Uterus (tissue), 3 donors: ENCODE measurements at regions not wholly inside any gene's neighbourhood (a gene's known extent, or its start where the extent isn't known, plus 50 kb on each side); places are given as distances from the start of the nearest gene placed in this dataset.

ENCODE experiments used
- DNase-seq, 2 donors: peaks; one replicate each; pipeline ENCODE4 v3.0.0-alpha.2; 2019 to 2020
- H3K27ac ChIP-seq, 2 donors: fragments of 200-600 bp; sonication (generic); 1 replicate in 1 of 2; 2 replicates in 1 of 2; pipeline ENCODE4 v1.5.1; 2016 to 2018
- H3K27me3 ChIP-seq, 2 donors: fragments of 200-600 bp; sonication (generic); one replicate each; pipeline ENCODE4 v1.5.1; 2018 to 2019; ENCODE audit warnings: control low read depth in 1 of 2
- H3K36me3 ChIP-seq, 2 donors: fragments of 200-600 bp; sonication (generic); one replicate each; pipeline ENCODE4 v1.5.1; 2019; ENCODE audit warnings: control low read depth in 1 of 2
- H3K4me1 ChIP-seq, 2 donors: fragments of 200-600 bp; sonication (generic); one replicate each; pipeline ENCODE4 v1.5.1; 2018 to 2019; ENCODE audit warnings: control low read depth in 1 of 2
- H3K4me3 ChIP-seq, 2 donors: fragments of 200-600 bp; sonication (generic); 1 replicate in 1 of 2; 2 replicates in 1 of 2; pipeline ENCODE4 v1.5.1; 2018 to 2019; ENCODE audit warnings: mild to moderate bottlenecking in 1 of 2
- H3K9me3 ChIP-seq, 2 donors: fragments of 200-600 bp; sonication (generic); one replicate each; pipeline ENCODE4 v1.5.1; 2019; ENCODE audit warnings: control low read depth in 1 of 2
- CTCF ChIP-seq, 4 experiments: fragments of 200-600 bp in 2 of 4; fragments of 450-650 bp in 2 of 4; sonication (generic) in 2 of 4; IDR thresholded peaks; one replicate each; pipeline ENCODE4 v1.5.1; 2016 to 2019; ENCODE audit warnings: antibody characterized with exemption in 4 of 4, mild to moderate bottlenecking in 2 of 4, moderate library complexity in 1 of 4
- POLR2A ChIP-seq, 2 donors: fragments of 450-650 bp; IDR thresholded peaks; one replicate each; pipeline ENCODE4 v1.6.1; 2016; ENCODE audit warnings: antibody characterized with exemption in 2 of 2, mild to moderate bottlenecking in 1 of 2, moderate library complexity in 1 of 2
- intact Hi-C: fragments of 100-400 bp; cut with DNase I; formaldehyde crosslinking; loops from one replicate; pipeline ENCODE4 v1.15.1; 2023; ENCODE audit warnings: low total_unique reads
- donor health status: DM: yes; HTN: yes; CAD: no.

- H3K4me3 ChIP-seq, result no peak overlapping the region
- no peaks in the 10 kb centered on the region for H3K27me3 ChIP-seq
- H3K27ac ChIP-seq, result no peak overlapping the region
- H3K4me1 ChIP-seq, result no peaks in the 10 kb centered on the region
- no peak for TF ChIP-seq POLR2A (IDR thresholded peaks at IDR 0.05)
- no peak for TF ChIP-seq CTCF (IDR thresholded peaks at IDR 0.05)
- intact Hi-C loops, result no loop called here
- H3K9me3 ChIP-seq, result no peaks in the 10 kb centered on the region
- no peaks in the 10 kb centered on the region for H3K36me3 ChIP-seq
- no peak for DNase-seq
These were observed 244.2 kb upstream of the SALL3 start for GRCh38 chr18:78735131-78736014.

- Histone ChIP-seq H3K4me1 (no peaks in the 10 kb centered on the region), H3K27me3 (no peaks in the 10 kb centered on the region), H3K4me3 (no peak overlapping the region), H3K36me3 (no peaks in the 10 kb centered on the region), H3K9me3 (no peaks in the 10 kb centered on the region), H3K27ac (no peak overlapping the region)
- no peak for TF ChIP-seq CTCF (IDR thresholded peaks at IDR 0.05)
- TF ChIP-seq POLR2A (IDR thresholded peaks at IDR 0.05), result no peak
- intact Hi-C loops, result no loop called here
- peak in 1 of 2 donors; percentile 3 for DNase-seq
These were observed 243.5 kb upstream of the SALL3 start for GRCh38 chr18:78736015-78736690.

- Histone ChIP-seq H3K36me3 (no peaks in the 10 kb centered on the region), H3K27ac (no peak overlapping the region), H3K4me3 (no peak overlapping the region), H3K4me1 (no peaks in the 10 kb centered on the region), H3K27me3 (no peaks in the 10 kb centered on the region), H3K9me3 (no peaks in the 10 kb centered on the region)
- no peak for TF ChIP-seq CTCF (IDR thresholded peaks at IDR 0.05)
- peak; percentile 2 to 9 for DNase-seq
- intact Hi-C loops, result no loop called here
These were observed 242.4 kb upstream of the SALL3 start for GRCh38 chr18:78737006-78737915.

GRCh38 chr18:78738076-78738690 is 241.4 kb upstream of the SALL3 start:
- H3K36me3 ChIP-seq, result no peaks in the 10 kb centered on the region
- peak in 1 of 2 donors; percentile 5 for DNase-seq
- no peak overlapping the region for H3K4me3 ChIP-seq
- H3K27me3 ChIP-seq, result no peaks in the 10 kb centered on the region
- H3K27ac ChIP-seq, result no peak overlapping the region
- TF ChIP-seq POLR2A (IDR thresholded peaks at IDR 0.05), result no peak
- no peak for TF ChIP-seq CTCF (IDR thresholded peaks at IDR 0.05)
- intact Hi-C loops, result no loop called here
- H3K9me3 ChIP-seq, result no peaks in the 10 kb centered on the region
- no peaks in the 10 kb centered on the region for H3K4me1 ChIP-seq
